ENCODE measurements at regions not wholly inside any gene's neighbourhood (a gene's known extent, or its start where the extent isn't known, plus 50 kb on each side); places are given as distances from the start of the nearest gene placed in this dataset.

DNA sequence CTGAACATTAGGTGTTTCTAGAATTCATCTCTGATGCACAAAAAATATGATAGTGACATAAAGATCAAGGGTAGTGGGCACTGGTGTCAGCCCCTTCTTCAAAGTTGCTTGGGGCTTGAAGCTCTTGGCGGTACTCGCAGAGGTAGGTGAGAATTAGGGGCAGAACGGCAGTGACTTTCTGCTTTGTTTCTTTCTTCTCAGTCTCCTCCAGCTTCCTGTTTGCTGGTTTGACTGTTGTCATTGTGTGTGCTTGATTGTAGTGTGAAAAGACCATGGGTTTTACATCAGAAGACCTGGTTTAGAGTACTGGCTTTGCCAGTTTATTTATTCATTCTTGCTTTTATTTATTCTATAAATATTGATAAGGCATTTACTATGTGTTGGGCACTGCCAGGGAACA is 156.7 kb upstream of the PLET1 start:
- Histone ChIP-seq H3K9me3 (no peaks in the 10 kb centered on the region), H3K4me1 (ENCODE audit: control insufficient read depth in 1 of 2, low read depth in 2 of 2) (no peaks in the 10 kb centered on the region), H3K27ac (no peak overlapping the region), H3K4me3 (no peak overlapping the region), H3K36me3 (no peaks in the 10 kb centered on the region), H3K27me3 (replicated peaks; ENCODE audit: insufficient read depth) (no peaks in the 10 kb centered on the region)
- TF ChIP-seq, protein P1, sequence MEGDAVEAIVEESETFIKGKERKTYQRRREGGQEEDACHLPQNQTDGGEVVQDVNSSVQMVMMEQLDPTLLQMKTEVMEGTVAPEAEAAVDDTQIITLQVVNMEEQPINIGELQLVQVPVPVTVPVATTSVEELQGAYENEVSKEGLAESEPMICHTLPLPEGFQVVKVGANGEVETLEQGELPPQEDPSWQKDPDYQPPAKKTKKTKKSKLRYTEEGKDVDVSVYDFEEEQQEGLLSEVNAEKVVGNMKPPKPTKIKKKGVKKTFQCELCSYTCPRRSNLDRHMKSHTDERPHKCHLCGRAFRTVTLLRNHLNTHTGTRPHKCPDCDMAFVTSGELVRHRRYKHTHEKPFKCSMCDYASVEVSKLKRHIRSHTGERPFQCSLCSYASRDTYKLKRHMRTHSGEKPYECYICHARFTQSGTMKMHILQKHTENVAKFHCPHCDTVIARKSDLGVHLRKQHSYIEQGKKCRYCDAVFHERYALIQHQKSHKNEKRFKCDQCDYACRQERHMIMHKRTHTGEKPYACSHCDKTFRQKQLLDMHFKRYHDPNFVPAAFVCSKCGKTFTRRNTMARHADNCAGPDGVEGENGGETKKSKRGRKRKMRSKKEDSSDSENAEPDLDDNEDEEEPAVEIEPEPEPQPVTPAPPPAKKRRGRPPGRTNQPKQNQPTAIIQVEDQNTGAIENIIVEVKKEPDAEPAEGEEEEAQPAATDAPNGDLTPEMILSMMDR (IDR thresholded peaks at IDR 0.05), result no peak
- DNase-seq (ENCODE audit: low spot score) (no peak), ATAC-seq (ENCODE audit: insufficient number of reproducible peaks, low FRiP score, low read depth) (no peak)

DNA sequence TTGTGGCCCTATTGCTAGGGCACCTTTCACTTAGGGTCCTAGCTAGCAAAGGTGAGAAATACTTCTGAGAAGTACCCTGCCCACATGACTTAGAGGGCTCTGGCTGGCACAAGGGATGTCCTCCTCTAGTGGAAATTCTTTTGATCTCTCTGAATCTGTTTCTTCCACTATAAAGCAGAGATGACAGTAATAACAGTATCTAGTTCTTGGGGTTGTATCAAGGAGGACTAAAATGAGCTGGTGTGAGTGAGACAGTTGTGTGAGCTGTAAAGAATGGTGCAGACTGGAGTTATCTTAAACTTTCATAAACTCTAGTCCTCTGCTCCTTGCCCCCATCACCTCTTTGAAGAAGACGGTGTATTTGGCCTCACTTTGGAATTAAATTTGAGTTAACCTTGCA is 157.8 kb upstream of the PLET1 start:
- no peak for DNase-seq (ENCODE audit: low spot score)
- H3K36me3 ChIP-seq, result no peaks in the 10 kb centered on the region
- no peaks in the 10 kb centered on the region for H3K4me1 ChIP-seq (ENCODE audit: control insufficient read depth in 1 of 2, low read depth in 2 of 2)
- no peak overlapping the region for H3K27ac ChIP-seq
- no peaks in the 10 kb centered on the region for H3K27me3 ChIP-seq (replicated peaks; ENCODE audit: insufficient read depth)
- ATAC-seq (ENCODE audit: insufficient number of reproducible peaks, low FRiP score, low read depth), result no peak
- no peak overlapping the region for H3K4me3 ChIP-seq
- H3K9me3 ChIP-seq, result no peaks in the 10 kb centered on the region
- TF ChIP-seq, protein P1 (IDR thresholded peaks at IDR 0.05), result no peak

DNA sequence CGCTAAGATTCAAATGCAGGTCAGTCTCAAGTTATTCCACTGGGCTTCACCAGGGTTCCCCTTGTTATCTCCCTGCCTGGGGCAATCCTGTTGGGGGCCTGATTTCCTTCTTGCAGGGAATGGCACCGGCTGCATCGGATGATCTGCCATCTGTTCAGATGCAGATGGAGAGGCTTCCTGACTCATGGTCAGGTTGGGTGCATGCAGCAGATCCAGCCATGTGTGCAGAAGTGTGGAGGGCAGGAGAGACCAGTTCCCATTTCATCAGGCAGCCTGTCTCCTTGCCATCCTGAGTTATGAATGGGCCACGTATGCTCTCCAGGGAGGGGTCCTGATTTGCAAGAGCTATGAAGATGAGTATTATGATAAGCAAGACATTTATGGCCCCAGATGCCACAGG is 161.2 kb upstream of the PLET1 start:
- H3K9me3 ChIP-seq, result no peaks in the 10 kb centered on the region
- TF ChIP-seq, protein P1 (IDR thresholded peaks at IDR 0.05), result no peak
- no peak overlapping the region for H3K27ac ChIP-seq
- no peak overlapping the region for H3K4me3 ChIP-seq
- ATAC-seq (ENCODE audit: insufficient number of reproducible peaks, low FRiP score, low read depth), result no peak
- no peaks in the 10 kb centered on the region for H3K27me3 ChIP-seq (replicated peaks; ENCODE audit: insufficient read depth)
- no peaks in the 10 kb centered on the region for H3K4me1 ChIP-seq (ENCODE audit: control insufficient read depth in 1 of 2, low read depth in 2 of 2)
- DNase-seq (ENCODE audit: low spot score), result no peak
- H3K36me3 ChIP-seq, result no peaks in the 10 kb centered on the region

GRCh38 chr11:112425121-112425520 is 164.5 kb upstream of the PLET1 start:
- TF ChIP-seq, protein P1 (IDR thresholded peaks at IDR 0.05), result no peak
- H3K4me3 ChIP-seq, result no peak overlapping the region
- H3K9me3 ChIP-seq, result peaks cover 3% of the 10 kb centered on the region
- H3K36me3 ChIP-seq, result no peaks in the 10 kb centered on the region
- H3K27me3 ChIP-seq (replicated peaks; ENCODE audit: insufficient read depth), result no peaks in the 10 kb centered on the region
- ATAC-seq (ENCODE audit: insufficient number of reproducible peaks, low FRiP score, low read depth) (no peak), DNase-seq (ENCODE audit: low spot score) (no peak)
- no peaks in the 10 kb centered on the region for H3K4me1 ChIP-seq (ENCODE audit: control insufficient read depth in 1 of 2, low read depth in 2 of 2)
- H3K27ac ChIP-seq, result no peak overlapping the region

- Histone ChIP-seq H3K4me3 (no peak overlapping the region), H3K9me3 (peaks cover 13% of the 10 kb centered on the region), H3K36me3 (no peaks in the 10 kb centered on the region), H3K27me3 (replicated peaks; ENCODE audit: insufficient read depth) (no peaks in the 10 kb centered on the region), H3K4me1 (ENCODE audit: control insufficient read depth in 1 of 2, low read depth in 2 of 2) (no peaks in the 10 kb centered on the region), H3K27ac (no peak overlapping the region)
- DNase-seq (ENCODE audit: low spot score) (no peak), ATAC-seq (ENCODE audit: insufficient number of reproducible peaks, low FRiP score, low read depth) (no peak)
- TF ChIP-seq, protein P1 (IDR thresholded peaks at IDR 0.05), result no peak
Measured at GRCh38 chr11:112437096-112437495, 176.4 kb upstream of the PLET1 start.
